H9 (cell line): ENCODE measurements at regions not wholly inside any gene's neighbourhood (a gene's known extent, or its start where the extent isn't known, plus 50 kb on each side); places are given as distances from the start of the nearest gene placed in this dataset.

ENCODE experiments used
- DNase-seq: peaks from one replicate; pipeline ENCODE4 v3.0.0-alpha.2; 2017
- H2AFZ ChIP-seq: one replicate; pipeline ENCODE4 v1.6.1; 2013; ENCODE audit warnings: mild to moderate bottlenecking, low read length, control low read depth, moderate library complexity
- H2AK5ac ChIP-seq: 2 replicates; pipeline ENCODE4 v1.6.1; 2013; ENCODE audit warnings: low read length, control low read depth, mixed read lengths; ENCODE audit not compliant: insufficient read length
- H2BK120ac ChIP-seq: one replicate; pipeline ENCODE4 v1.6.1; 2013; ENCODE audit warnings: low read depth, mild to moderate bottlenecking, low read length, control low read depth, inconsistent platforms; ENCODE audit not compliant: poor library complexity, severe bottlenecking
- H2BK12ac ChIP-seq: 2 replicates; pipeline ENCODE4 v1.6.1; 2013; ENCODE audit warnings: low read length, control low read depth, mixed read lengths, low read depth; ENCODE audit not compliant: insufficient read length
- H2BK15ac ChIP-seq: 2 replicates; pipeline ENCODE4 v1.6.1; 2013; ENCODE audit warnings: low read depth, low read length, control low read depth
- H2BK20ac ChIP-seq: one replicate; pipeline ENCODE4 v1.6.1; 2013; ENCODE audit warnings: low read depth, mild to moderate bottlenecking, low read length, control low read depth, inconsistent platforms; ENCODE audit not compliant: poor library complexity, severe bottlenecking
- H2BK5ac ChIP-seq: 2 replicates; pipeline ENCODE4 v1.6.1; 2013; ENCODE audit warnings: low read length, control low read depth, mixed read lengths; ENCODE audit not compliant: insufficient read length
- H3K14ac ChIP-seq: 2 replicates; pipeline ENCODE4 v1.6.1; 2013; ENCODE audit warnings: low read length, control low read depth; ENCODE audit not compliant: insufficient read depth
- H3K18ac ChIP-seq: 2 replicates; pipeline ENCODE4 v1.6.1; 2013; ENCODE audit warnings: low read depth, mild to moderate bottlenecking, mixed read lengths, low read length, control low read depth; ENCODE audit not compliant: insufficient read length
- H3K23ac ChIP-seq: 2 replicates; pipeline ENCODE4 v1.6.1; 2013; ENCODE audit warnings: low read length, control low read depth, mixed read lengths, low read depth; ENCODE audit not compliant: insufficient read length
- H3K23me2 ChIP-seq: 2 replicates; pipeline ENCODE4 v1.6.1; 2013; ENCODE audit warnings: low read depth, mild to moderate bottlenecking, mixed read lengths, low read length, control low read depth; ENCODE audit not compliant: insufficient read length, poor library complexity, severe bottlenecking
- H3K27ac ChIP-seq: 2 replicates; pipeline ENCODE4 v1.5.1; 2013; ENCODE audit warnings: low read length, control low read depth, mixed read lengths, low read depth; ENCODE audit not compliant: insufficient read length
- H3K27me3 ChIP-seq: 2 replicates; pipeline ENCODE4 v1.6.1; 2013; ENCODE audit warnings: low read length, control low read depth, inconsistent platforms; ENCODE audit not compliant: insufficient read depth
- H3K4ac ChIP-seq: 2 replicates; pipeline ENCODE4 v1.6.1; 2013; ENCODE audit warnings: low read depth, mild to moderate bottlenecking, control low read depth, inconsistent platforms, low read length, moderate library complexity
- H3K4me1 ChIP-seq: 2 replicates; pipeline ENCODE4 v1.6.1; 2013; ENCODE audit warnings: low read length, control low read depth, inconsistent platforms; ENCODE audit not compliant: insufficient read depth
- H3K4me2 ChIP-seq: 2 replicates; pipeline ENCODE4 v1.6.1; 2013; ENCODE audit warnings: low read length, control low read depth, mixed read lengths; ENCODE audit not compliant: insufficient read length, insufficient read depth
- H3K56ac ChIP-seq: 2 replicates; pipeline ENCODE4 v1.6.1; 2013; ENCODE audit warnings: low read depth, mild to moderate bottlenecking, mixed read lengths, low read length, control low read depth; ENCODE audit not compliant: insufficient read length
- H3K79me1 ChIP-seq: 2 replicates; pipeline ENCODE4 v1.6.1; 2013; ENCODE audit warnings: low read depth, mild to moderate bottlenecking, moderate library complexity, low read length, control low read depth, inconsistent platforms; ENCODE audit not compliant: insufficient read depth, poor library complexity, severe bottlenecking
- H3K79me2 ChIP-seq: 2 replicates; pipeline ENCODE4 v1.6.1; 2013; ENCODE audit warnings: low read length, control low read depth, inconsistent platforms; ENCODE audit not compliant: insufficient read depth
- H3K9ac ChIP-seq: 2 replicates; pipeline ENCODE4 v1.6.1; 2013; ENCODE audit warnings: low read length, control low read depth, mixed read lengths; ENCODE audit not compliant: insufficient read length; ENCODE audit errors: extremely low read depth
- H3K9me3 ChIP-seq: one replicate; pipeline ENCODE4 v1.6.1; 2013; ENCODE audit warnings: low read depth, low read length, inconsistent platforms; ENCODE audit not compliant: control insufficient read depth
- H3T11ph ChIP-seq: one replicate; pipeline ENCODE4 v1.6.1; 2013; ENCODE audit warnings: mild to moderate bottlenecking, low read length, control low read depth, inconsistent platforms
- H4K20me1 ChIP-seq: one replicate; pipeline ENCODE4 v1.6.1; 2013; ENCODE audit not compliant: control insufficient read depth, insufficient read length, insufficient read depth
- H4K5ac ChIP-seq: 2 replicates; pipeline ENCODE4 v1.6.1; 2013; ENCODE audit warnings: low read depth, mild to moderate bottlenecking, mixed read lengths, low read length, control low read depth; ENCODE audit not compliant: insufficient read length
- H4K8ac ChIP-seq: replicated peaks from 2 replicates; pipeline ENCODE4 v1.6.1; 2013; ENCODE audit warnings: low read length, control low read depth, mixed read lengths, low read depth; ENCODE audit not compliant: insufficient read length
- H4K91ac ChIP-seq: 2 replicates; pipeline ENCODE4 v1.6.1; 2013; ENCODE audit warnings: low read depth, mild to moderate bottlenecking, moderate library complexity, mixed read lengths, low read length, control low read depth; ENCODE audit not compliant: insufficient read length
- H3K27ac Mint-ChIP-seq, 3 experiments: 2 replicates in 2 of 3; 3 replicates in 1 of 3; pipeline ENCODE4 v1.8.0; 2020 to 2021; ENCODE audit warnings: mixed read lengths in 3 of 3, mild to moderate bottlenecking in 1 of 3, moderate library complexity in 1 of 3
- H3K27me3 Mint-ChIP-seq: 2 replicates; pipeline ENCODE4 v1.8.0; 2021; ENCODE audit warnings: low read depth, mild to moderate bottlenecking, moderate library complexity, mixed read lengths
- H3K36me3 Mint-ChIP-seq, 3 experiments: 2 replicates in 2 of 3; 3 replicates in 1 of 3; pipeline ENCODE4 v1.8.0; 2020 to 2021; ENCODE audit warnings: low read depth in 3 of 3, mixed read lengths in 3 of 3; ENCODE audit not compliant: insufficient read depth in 1 of 3
- H3K4me1 Mint-ChIP-seq, 2 experiments: 2 replicates each; pipeline ENCODE4 v1.8.0; 2020; ENCODE audit warnings: mixed read lengths in 2 of 2
- H3K4me3 Mint-ChIP-seq, 2 experiments: 2 replicates in 1 of 2; 3 replicates in 1 of 2; pipeline ENCODE4 v1.8.0; 2020 to 2021; ENCODE audit warnings: mild to moderate bottlenecking in 2 of 2, mixed read lengths in 2 of 2, moderate library complexity in 1 of 2
- H3K9me3 Mint-ChIP-seq, 2 experiments: 2 replicates in 1 of 2; 3 replicates in 1 of 2; pipeline ENCODE4 v1.8.0; 2020; ENCODE audit warnings: mild to moderate bottlenecking in 2 of 2, mixed read lengths in 2 of 2, moderate library complexity in 1 of 2
- CTCF ChIP-seq: fragments of 200-600 bp; sonication (generic); conservative IDR thresholded peaks from 3 replicates; pipeline ENCODE4 v1.8.0; 2021; ENCODE audit warnings: antibody characterized with exemption, mild to moderate bottlenecking
- WGBS: extraction: QIAGEN DNeasy Blood & Tissue Kit; methylation state at CpG from one replicate; pipeline ENCODE4 v1.1.7; 2013; ENCODE audit warnings: missing lambda C conversion rate, low lambda C conversion rate, mixed read lengths; ENCODE audit not compliant: insufficient read length; ENCODE audit errors: extremely low coverage; 5-methylcytosine and 5-hydroxymethylcytosine counted together

GRCh38 chr21:28135646-28136045 lies 857.0 kb downstream of the LTN1 start:
- no peaks in the 10 kb centered on the region for H3K27me3 ChIP-seq
- H3K4me1 ChIP-seq = no peaks in the 10 kb centered on the region
- H4K91ac ChIP-seq = no peak overlapping the region
- H3K4ac ChIP-seq = no peak overlapping the region
- no peak overlapping the region for H2BK12ac ChIP-seq
- no peak overlapping the region for H3K23ac ChIP-seq
- no peak overlapping the region for H2AFZ ChIP-seq
- H4K20me1 ChIP-seq = no peaks in the 10 kb centered on the region
- no peak for TF ChIP-seq CTCF
- no peak overlapping the region for H3K27ac ChIP-seq
- H2BK5ac ChIP-seq = no peak overlapping the region
- no CpG with 5 or more reads among the region's 2 CpGs for WGBS
- DNase-seq = no peak
- no peak overlapping the region for H3K9ac ChIP-seq
- no peak overlapping the region for H3K14ac ChIP-seq
- no peaks in the 10 kb centered on the region for H3K79me1 ChIP-seq
- Mint-ChIP-seq H3K36me3 (peaks cover 10 to 28% (median 15%) of the 10 kb centered on the region in 3 experiments; a peak in 6 of 7 replicates), H3K9me3 (peaks cover 28 to 29% of the 10 kb centered on the region in 2 experiments; a peak in 4 of 5 replicates), H3K4me3 (no peak overlapping the region), H3K4me1 (no peaks in the 10 kb centered on the region), H3K27me3 (no peaks in the 10 kb centered on the region), H3K27ac (no peak overlapping the region)
- no peak overlapping the region for H3K56ac ChIP-seq
- H3K79me2 ChIP-seq = no peaks in the 10 kb centered on the region
- H3K4me2 ChIP-seq = no peak overlapping the region
- H3K18ac ChIP-seq = no peak overlapping the region
- no peaks in the 10 kb centered on the region for H3K23me2 ChIP-seq
- H2BK120ac ChIP-seq = no peak overlapping the region
- no peak overlapping the region for H2AK5ac ChIP-seq
- H3K9me3 ChIP-seq = peaks cover 15% of the 10 kb centered on the region
- no peak overlapping the region for H3T11ph ChIP-seq
- H4K5ac ChIP-seq = no peak overlapping the region
- no peak overlapping the region for H2BK15ac ChIP-seq
- no peak overlapping the region for H2BK20ac ChIP-seq
- H4K8ac ChIP-seq = no peak overlapping the region
